Posterior cingulate gyrus (tissue), 11 donors: ENCODE measurements at regions not wholly inside any gene's neighbourhood (a gene's known extent, or its start where the extent isn't known, plus 50 kb on each side); places are given as distances from the start of the nearest gene placed in this dataset.
"Not testable (repeated sequence)": the region's sequence is repeated elsewhere in the genome, so short reads cannot be mapped to it uniquely, and the experiment has no call there.

Experiments used
- DNase-seq, 10 donors: peaks; one replicate each; pipeline versions ENCODE4 v3.0.0 to v3.0.0-alpha.2; 2020 to 2021; ENCODE audit warnings: mixed read lengths in 3 of 10
- intact Hi-C: fragments of 100-400 bp; cut with DNase I; formaldehyde crosslinking; loops from one replicate; pipeline ENCODE4 v1.15.1; 2023

DNA sequence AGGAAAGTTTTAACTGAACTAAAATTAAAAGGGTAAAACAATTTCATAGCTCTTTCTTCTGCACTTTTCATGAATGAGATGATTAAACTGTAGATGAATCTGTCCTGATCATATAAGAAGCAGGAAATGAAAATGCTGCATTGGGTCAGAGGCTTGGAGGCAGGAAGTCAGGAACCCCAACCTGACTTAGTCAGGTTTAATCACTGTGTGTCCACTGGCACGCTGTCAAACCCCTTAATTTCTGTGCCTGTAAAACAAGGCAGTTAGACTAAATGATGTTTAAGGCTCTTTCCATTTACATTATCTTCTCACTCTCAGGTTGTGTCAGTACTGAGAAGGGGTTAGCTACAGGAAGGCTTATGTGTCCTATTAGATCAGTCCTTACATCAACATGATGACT, 193.3 kb upstream of the TTC14 start:
- intact Hi-C loops: no loop called here
- no peak for DNase-seq

GRCh38 chr3:180409170-180409569, 192.8 kb upstream of the TTC14 start:
- DNase-seq: no peak
- intact Hi-C loops: no loop called here

GRCh38 chr3:180409883-180410282, 192.1 kb upstream of the TTC14 start:
- intact Hi-C loops: no loop called here

DNA sequence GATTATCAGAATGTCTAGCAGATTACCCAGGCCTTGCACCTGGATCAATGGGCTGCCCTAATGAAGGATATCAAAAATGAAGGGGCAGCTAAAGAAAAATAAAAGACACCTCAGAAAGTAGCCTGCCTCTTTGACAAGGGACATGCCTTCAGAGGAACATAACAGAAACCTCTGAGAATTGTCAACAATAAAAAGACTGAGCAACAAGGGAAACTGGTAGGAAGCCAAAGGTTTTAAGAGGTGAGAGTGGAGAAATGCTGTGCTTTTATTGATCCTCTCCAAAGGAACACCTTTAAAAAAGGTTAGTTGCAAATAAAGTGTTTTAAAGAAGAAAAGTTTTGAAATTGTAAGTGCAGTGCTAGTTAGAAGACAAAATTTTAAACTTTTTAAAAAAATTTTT, 187.8 kb upstream of the TTC14 start:
- DNase-seq: no peak

More at GRCh38 chr3:180409883-180410282, 192.1 kb upstream of the TTC14 start:
- DNase-seq: no peak

DNA sequence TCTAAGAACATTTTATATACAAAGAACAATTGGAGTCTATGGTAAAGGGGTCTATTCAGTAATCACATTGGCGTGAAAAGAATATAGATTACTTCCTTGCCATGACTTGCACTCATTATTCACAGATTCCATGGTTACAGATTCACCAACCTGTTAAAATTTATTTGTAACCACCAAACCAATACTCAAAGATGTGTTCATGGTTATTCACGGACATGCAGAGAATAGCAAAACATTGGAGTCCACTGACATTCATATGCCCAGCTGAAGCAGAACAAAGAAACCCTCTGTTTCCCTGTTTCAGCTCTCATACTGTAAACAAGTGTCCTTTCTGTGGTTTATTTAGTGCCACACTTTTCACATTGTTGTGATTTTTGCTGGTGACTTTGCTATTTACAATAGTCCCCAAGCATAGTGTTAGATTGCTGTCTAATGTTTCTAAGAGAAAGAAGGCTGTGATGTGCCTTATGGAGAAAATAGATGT, 185.8 kb upstream of the TTC14 start:
- no peak for DNase-seq
- intact Hi-C loops: no loop called here

More for the DNA sequence above, 187.8 kb upstream of the TTC14 start:
- intact Hi-C loops: no loop called here

- DNase-seq: no peak
- intact Hi-C loops: no loop called here
Measured at GRCh38 chr3:180417241-180417640, 184.7 kb upstream of the TTC14 start.

DNA sequence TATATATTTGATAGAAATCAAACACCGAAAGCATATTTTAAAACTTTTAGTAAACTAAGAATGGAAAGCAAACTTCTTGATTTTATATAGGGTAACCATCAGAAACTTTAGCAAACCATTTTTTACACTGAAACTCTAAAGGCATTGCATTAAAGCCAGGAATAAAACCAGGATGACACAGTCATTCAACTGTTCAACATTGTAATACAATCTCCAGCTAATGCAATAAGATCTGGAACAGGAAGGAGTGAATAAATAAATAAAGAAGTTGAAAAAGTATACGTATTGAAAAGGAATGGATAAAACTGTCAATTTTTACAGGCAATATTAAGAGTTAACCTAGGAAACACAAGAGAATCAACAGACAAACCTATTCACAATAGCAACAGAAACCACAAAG, 181.9 kb upstream of the TTC14 start:
- DNase-seq: no peak
- intact Hi-C loops: no loop called here

GRCh38 chr3:180420804-180421203, 181.2 kb upstream of the TTC14 start:
- DNase-seq: no peak
- intact Hi-C loops: no loop called here

GRCh38 chr3:180421221-180421620, 180.7 kb upstream of the TTC14 start:
- intact Hi-C loops: no loop called here
- no peak for DNase-seq

GRCh38 chr3:180421721-180422120, 180.2 kb upstream of the TTC14 start:
- intact Hi-C loops: no loop called here
- DNase-seq: no peak

DNA sequence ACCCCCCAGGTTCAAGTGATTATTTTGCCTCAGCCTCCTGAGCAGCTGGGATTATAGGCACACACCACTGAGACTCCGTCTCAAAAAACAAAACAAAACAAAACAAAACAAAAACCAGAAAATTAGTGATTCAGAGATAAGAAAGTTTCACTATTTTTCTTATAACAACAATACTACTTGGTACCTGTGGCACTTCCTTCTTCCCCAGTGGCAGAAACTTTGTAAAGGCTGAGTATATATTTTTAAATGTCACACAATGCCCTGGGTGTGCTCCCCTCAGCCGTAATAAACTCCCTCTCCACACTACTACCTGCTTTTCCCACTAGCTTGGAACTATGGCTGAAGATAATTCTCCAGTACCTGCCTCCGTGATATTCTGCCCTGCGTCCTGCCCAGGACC, 177.7 kb upstream of the TTC14 start:
- DNase-seq, intact Hi-C loops: not testable (repeated sequence)

DNA sequence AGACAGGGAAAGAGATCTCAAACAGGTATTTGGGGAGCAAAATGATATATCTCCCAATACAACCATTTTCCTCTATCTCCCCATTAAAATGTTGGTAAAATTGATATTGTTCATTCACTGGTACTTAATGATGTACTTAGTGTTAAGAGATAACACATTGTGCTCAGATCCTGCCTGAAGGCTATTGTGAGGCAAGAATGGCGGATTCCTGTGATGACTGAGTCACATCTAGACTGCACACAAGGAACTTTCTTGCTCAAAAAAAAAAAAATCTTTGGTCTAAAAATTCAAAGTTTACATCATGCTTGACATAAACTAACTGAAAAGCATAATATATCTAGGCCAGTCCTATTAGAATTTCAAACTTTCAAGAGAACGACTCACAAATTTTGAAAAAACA, 171.1 kb upstream of the TTC14 start:
- intact Hi-C loops: no loop called here
- no peak for DNase-seq

GRCh38 chr3:180433152-180433551, 168.8 kb upstream of the TTC14 start:
- no peak for DNase-seq
- intact Hi-C loops: no loop called here

- DNase-seq: no peak
- intact Hi-C loops: no loop called here
Measured at GRCh38 chr3:180447136-180447535, 154.8 kb upstream of the TTC14 start.

DNA sequence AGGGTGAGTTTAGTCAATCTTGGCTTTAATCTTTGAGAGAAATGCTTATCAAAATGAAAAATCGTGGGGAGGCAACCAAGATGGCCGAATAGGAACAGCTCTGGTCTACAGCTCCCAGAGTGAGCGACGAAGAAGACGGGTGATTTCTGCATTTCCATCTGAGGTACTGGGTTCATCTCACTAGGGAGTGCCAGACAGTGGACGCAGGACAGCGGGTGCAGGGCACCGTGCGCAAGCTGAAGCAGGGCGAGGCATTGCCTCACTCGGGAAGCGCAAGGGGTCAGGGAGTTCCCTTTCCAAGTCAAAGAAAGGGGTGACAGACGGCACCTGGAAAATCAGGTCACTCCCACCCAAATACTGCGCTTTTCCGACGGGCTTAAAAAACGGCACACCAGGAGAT, 153.6 kb upstream of the TTC14 start:
- DNase-seq: peak in 1 of 10 donors; percentile 69
- intact Hi-C loops: not testable (repeated sequence)

GRCh38 chr3:180457225-180457624, 144.7 kb upstream of the TTC14 start:
- no peak for DNase-seq
- intact Hi-C loops: no loop called here

DNA sequence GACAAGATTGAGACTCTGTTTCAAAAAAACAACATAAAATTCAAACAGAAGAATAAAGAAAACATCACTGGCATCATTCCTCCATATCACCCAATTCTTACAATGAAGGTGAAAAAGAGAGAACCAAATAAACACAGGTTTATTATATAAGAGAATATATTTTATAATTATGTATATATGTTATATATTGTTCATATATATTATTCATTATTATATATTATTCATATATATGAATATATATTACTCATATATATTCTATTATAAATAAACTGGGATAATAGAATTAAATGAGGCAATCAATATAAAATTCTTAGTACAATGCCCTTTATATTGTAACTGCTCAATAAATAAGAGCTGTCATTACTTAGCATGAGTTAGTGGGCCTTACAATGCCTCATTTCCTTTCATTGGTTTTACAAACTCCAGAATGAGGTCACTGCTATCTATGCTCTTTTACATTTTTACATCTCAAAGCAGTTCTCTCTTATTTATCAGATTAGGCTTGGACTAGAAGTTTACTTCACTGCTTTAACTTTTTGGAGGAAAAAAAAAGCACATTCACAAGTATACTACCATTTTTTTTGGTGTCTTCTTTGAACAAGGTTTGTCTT, 135.5 kb upstream of the TTC14 start:
- intact Hi-C loops: no loop called here
- DNase-seq: no peak

GRCh38 chr3:180467177-180467576, 134.8 kb upstream of the TTC14 start:
- intact Hi-C loops: no loop called here
- no peak for DNase-seq

DNA sequence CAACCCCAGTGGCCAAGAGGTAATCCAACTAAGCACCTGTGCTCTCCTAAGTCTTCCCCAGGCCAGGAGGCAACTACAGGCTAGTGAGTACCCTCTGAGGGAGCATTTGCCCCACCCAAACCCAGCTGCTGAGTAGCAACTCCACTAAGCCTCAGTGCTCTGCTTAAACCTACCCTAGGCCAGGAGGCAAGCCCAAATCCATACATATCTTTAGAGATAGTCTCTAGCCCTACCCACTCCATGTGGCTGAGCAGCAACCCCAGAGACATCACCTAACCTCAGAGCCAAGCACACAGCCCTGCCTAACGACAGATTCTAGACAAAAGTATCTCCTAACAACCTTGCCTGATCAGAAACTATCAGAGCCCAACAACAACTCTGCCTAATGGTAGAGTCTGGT, 132.8 kb upstream of the TTC14 start:
- intact Hi-C loops: no loop called here

GRCh38 chr3:180478695-180479094, 123.3 kb upstream of the TTC14 start:
- intact Hi-C loops: no loop called here
- no peak for DNase-seq

More for the DNA sequence above, 132.8 kb upstream of the TTC14 start:
- DNase-seq: no peak

DNA sequence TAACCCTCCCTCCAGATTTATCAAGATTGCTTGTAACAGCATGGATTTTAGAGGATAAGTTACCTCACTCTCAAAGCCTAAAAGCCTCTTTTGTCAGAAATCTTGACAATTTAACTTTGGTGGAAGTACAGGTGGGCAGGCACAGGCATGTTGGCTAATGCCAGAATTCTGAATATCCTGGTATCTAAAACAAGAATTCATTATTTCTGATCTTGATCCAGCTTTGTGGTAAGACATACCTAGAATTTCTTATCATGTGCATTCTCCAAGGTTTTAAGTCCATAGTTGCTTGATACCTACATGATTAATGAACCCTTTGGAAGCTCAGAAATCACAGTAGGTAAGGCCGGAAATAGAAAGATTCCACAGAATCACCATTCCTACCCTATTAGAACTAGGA, 109.9 kb upstream of the TTC14 start:
- DNase-seq: no peak
- intact Hi-C loops: no loop called here

DNA sequence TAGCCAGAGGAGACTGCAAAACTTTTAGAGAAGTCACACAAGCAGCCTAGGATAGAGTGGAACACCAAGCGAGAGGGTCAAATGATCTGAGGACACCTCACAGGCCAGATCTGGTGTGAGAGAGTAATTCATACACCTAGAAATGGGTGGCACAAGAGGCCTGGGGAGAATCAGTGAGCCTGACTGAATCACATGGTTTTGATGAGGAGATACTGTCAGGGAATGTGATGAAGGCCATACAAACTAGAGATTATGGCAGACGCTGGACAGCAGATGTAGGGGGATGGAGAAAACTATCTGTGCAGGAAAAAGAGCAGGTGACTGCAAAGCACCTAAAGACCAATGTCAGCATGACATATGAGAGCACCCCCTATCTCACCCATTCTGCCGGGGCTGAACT, 105.0 kb upstream of the TTC14 start:
- intact Hi-C loops: no loop called here
- no peak for DNase-seq

GRCh38 chr3:180516368-180516767, 85.6 kb upstream of the TTC14 start:
- intact Hi-C loops: no loop called here
- peak in 2 of 10 donors; percentile 18 to 72 for DNase-seq
